GM19397 (cell line): ENCODE measurements at regions not wholly inside any gene's neighbourhood (a gene's known extent, or its start where the extent isn't known, plus 50 kb on each side); places are given as distances from the start of the nearest gene placed in this dataset.
"Not testable (repeated sequence)": the region's sequence is repeated elsewhere in the genome, so short reads cannot be mapped to it uniquely, and the experiment has no call there.

ENCODE experiments used
- ATAC-seq: cut with Tn5 transposase; IDR thresholded peaks from one replicate; pipeline ENCODE4 v1.9.1; 2021; ENCODE audit warnings: mild to moderate bottlenecking, moderate library complexity; ENCODE audit not compliant: unreplicated experiment

- no peak for ATAC-seq
These were observed 600.9 kb downstream of the CDH8 start for GRCh38 chr16:61435346-61435745.

- no peak for ATAC-seq
These were observed 603.8 kb downstream of the CDH8 start for GRCh38 chr16:61432421-61432820.

- no peak for ATAC-seq
These were observed 615.1 kb downstream of the CDH8 start for GRCh38 chr16:61421111-61421510.

GRCh38 chr16:61419791-61420190 is 616.4 kb downstream of the CDH8 start:
- no peak for ATAC-seq

- not testable (repeated sequence) for ATAC-seq
These were observed 617.4 kb downstream of the CDH8 start for GRCh38 chr16:61418802-61419201.

GRCh38 chr16:61415126-61415525 is 621.1 kb downstream of the CDH8 start:
- no peak for ATAC-seq

GRCh38 chr16:61413021-61413420 is 623.2 kb downstream of the CDH8 start:
- ATAC-seq = no peak

- ATAC-seq = no peak
These were observed 623.7 kb downstream of the CDH8 start for GRCh38 chr16:61412562-61412961.

- no peak for ATAC-seq
These were observed 626.6 kb downstream of the CDH8 start for GRCh38 chr16:61409604-61410003.

- no peak for ATAC-seq
These were observed 632.9 kb downstream of the CDH8 start for GRCh38 chr16:61403386-61403785.

GRCh38 chr16:61391896-61392295 is 644.3 kb downstream of the CDH8 start:
- ATAC-seq = no peak

- ATAC-seq = no peak
These were observed 645.1 kb downstream of the CDH8 start for GRCh38 chr16:61390965-61391637.

- no peak for ATAC-seq
These were observed 650.7 kb downstream of the CDH8 start for GRCh38 chr16:61385392-61386071.

- no peak for ATAC-seq
These were observed 653.8 kb downstream of the CDH8 start for GRCh38 chr16:61382435-61382834.

GRCh38 chr16:61379311-61379710 is 656.9 kb downstream of the CDH8 start:
- ATAC-seq = no peak

- ATAC-seq = no peak
These were observed 662.2 kb downstream of the CDH8 start for GRCh38 chr16:61374071-61374470.

- ATAC-seq = no peak
These were observed 664.4 kb downstream of the CDH8 start for GRCh38 chr16:61371881-61372280.

GRCh38 chr16:61371388-61371787 is 664.9 kb downstream of the CDH8 start:
- ATAC-seq = no peak

GRCh38 chr16:61370564-61370963 is 665.7 kb downstream of the CDH8 start:
- ATAC-seq = no peak

GRCh38 chr16:61366006-61366405 is 670.2 kb downstream of the CDH8 start:
- no peak for ATAC-seq

- no peak for ATAC-seq
These were observed 671.2 kb downstream of the CDH8 start for GRCh38 chr16:61364990-61365389.

- no peak for ATAC-seq
These were observed 673.7 kb downstream of the CDH8 start for GRCh38 chr16:61362585-61362984.

GRCh38 chr16:61344791-61345190 is 691.4 kb downstream of the CDH8 start:
- no peak for ATAC-seq
